NCI-H524 (cell line): ENCODE measurements at regions not wholly inside any gene's neighbourhood (a gene's known extent, or its start where the extent isn't known, plus 50 kb on each side); places are given as distances from the start of the nearest gene placed in this dataset.

Source experiments
- DNase-seq, 2 experiments: peaks; one replicate each; lab custom pipeline; 2025; lab: John Stamatoyannopoulos, UW

DNA sequence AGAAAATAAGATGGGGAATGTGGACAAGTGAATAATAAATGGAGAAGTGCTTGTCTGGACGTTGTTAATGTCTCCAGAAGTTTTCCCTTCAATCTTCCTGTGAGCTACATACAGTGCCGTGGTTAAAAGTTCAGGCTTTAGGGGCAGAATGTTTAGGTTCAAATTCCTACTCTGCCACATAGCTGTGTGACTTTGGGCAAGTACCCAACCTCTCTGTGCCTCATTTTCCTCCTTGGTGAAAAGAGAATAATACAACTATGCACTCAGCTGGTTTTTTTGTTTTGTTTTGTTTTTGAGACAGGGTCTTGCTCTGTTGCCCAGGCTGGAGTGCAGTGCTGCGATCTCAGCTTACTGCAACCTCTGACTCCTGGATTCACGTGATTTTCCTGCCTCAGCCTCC is 143.5 kb downstream of the CHIC2 start:
- no peak for DNase-seq

DNA sequence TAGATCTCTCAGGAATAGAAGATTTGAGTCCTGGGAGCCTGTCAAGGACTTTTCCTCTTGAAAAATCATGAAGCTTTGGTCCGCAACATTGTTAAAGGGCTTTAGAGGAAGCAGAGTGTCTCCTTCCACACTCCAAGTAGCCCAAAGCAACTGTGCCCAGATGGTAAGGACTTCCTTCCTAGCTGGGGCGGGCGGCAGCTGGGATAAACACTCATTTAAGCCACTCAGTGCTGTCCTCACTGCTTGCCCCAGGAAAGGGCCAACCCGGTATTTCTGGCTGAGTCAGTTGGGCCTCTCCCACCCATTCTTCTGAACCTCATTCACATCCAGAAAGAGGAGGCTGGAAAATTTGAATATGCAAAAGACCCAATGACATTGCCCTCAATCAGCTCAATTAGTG is 144.3 kb downstream of the CHIC2 start:
- DNase-seq: peak; percentile 60 to 87

DNA sequence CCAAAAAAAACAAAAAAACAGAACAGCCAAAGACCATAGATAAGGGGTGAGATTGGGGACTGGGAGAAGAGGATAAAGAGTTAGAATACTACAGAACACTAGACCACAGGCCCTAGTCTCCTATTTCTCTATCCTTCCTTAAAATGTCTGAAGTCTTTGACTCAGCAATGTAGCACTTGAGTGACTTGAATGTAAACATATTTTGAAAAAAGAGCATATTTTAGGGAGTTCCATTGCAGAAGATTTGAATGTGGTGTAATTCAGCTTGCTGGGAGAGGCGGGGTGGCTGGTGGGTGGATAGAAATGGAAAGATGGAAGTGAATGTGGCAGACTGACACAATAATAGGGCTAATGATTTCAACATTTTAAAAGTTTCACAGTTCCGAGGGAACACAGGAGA is 144.9 kb downstream of the CHIC2 start:
- DNase-seq: no peak

DNA sequence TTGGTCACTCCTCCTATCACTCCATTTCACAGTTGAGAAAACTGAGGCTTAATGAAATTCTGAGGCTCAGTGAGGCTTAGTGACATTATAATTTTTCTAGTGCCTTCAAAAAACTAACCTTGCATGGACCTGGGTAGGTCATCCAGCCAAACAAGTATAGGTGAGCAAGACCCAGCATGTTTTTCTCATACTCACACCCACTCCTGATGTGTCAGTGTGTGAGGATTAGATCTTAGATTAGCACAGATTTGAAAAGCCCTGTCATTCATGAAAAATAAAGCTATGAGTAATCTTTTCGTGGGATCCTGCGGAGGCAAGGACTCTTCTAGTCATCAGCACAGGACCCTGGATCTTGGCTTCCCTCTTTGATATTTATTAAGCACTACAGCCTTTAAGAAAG is 146.7 kb downstream of the CHIC2 start:
- DNase-seq: no peak

DNA sequence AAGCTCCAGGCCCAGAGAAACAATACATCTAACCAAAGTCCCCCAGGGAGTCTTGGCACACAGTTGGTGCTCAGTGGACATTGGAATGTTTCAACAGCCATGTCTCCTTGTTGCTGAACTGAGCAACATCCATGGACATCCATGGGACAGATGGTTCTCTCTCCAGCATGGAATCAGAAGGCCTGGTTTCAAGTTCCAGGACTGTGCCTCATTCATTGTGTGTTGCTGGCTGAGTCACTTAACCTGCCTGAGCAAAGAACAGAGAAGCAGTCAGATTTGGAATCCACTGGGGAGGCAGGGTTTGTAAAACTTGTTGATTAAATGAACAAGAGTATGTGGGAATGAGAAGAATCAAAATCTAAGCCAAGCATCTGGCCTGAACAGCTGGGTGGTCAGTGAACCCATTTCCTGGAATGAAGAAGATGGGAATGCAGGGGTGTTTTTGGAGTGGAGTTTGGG is 147.9 kb downstream of the CHIC2 start:
- no peak for DNase-seq

DNA sequence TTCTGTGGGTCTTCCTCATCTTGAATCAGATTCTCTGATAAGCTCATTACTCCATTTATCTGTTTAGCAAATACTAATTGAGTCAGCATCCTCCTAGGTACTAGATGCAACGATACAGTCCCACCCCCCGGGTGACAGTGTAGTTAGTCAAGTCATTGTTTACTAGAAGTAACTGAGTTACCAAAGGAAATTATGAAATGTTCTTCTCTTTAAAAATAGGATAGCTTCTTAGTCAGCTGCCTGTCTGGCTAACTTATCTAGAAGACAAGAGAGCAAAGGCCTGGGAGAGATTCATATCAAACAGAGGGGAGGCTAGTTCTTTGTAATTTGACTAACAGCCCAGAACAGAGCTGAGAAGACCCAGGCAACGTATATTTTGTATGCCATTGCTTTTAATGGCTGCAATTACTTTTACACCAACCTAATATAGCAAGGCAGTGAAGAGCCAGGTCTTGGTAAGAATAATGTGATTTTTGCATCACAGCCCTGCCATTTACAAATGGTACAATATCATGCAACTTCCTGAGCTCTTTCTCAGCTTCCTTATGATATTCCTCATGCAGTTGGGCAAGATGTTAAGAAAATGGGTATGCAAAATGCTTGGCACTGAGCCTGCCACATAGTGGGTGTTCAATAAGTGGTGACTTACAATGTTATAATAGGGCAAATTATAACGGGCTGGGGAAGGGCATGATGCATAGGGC is 149.9 kb downstream of the CHIC2 start:
- DNase-seq: no peak

DNA sequence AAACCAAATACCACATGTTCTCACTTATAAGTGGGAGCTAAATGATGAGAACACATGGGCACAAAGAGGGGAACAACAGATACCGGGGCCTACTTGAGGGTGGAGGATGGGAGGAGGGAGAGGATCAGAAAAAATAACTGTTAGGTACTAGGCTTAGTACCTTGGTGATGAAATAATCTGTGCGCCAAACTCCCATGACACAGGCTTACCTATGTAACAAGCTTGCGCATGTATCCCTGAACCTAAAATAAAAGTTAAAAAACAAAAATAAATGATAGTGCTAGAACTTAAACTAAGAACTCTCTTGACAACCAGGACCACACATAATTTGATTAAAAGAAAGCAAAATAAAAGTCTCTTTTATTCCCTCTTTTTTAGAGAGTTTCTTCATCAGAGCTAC is 150.6 kb downstream of the CHIC2 start:
- no peak for DNase-seq

DNA sequence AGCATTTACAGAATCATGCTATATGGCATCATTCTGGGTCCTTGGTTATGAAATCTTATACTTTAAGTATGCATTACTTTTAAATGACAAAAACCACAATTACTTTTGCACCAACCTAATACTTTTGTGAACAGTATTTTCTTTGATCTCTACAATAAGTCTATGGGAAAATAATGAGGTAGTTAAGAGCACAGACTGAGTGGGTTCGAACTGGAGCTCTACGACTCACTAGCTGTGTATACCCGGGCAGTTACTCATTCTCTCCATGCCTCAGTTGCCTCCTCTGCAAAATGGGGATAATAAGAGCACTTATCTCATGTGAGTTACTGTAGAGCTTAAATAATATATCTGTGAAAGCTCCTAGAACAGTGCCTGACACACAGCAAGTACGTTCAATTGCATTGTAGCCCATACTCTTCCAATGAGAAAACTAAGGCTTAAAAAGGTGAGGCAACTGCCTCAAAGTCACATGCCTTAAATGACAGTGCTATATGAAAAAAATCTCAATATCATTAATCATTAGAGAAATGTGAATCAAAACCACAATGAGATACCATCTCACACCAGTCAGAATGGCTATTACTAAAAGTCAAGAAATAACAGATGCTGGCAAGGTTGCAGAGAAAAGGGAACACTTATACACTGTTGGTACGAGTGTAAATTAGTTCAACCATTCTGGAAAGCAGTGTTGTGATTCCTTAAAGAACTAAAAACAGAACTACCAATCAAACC is 151.5 kb downstream of the CHIC2 start:
- no peak for DNase-seq

DNA sequence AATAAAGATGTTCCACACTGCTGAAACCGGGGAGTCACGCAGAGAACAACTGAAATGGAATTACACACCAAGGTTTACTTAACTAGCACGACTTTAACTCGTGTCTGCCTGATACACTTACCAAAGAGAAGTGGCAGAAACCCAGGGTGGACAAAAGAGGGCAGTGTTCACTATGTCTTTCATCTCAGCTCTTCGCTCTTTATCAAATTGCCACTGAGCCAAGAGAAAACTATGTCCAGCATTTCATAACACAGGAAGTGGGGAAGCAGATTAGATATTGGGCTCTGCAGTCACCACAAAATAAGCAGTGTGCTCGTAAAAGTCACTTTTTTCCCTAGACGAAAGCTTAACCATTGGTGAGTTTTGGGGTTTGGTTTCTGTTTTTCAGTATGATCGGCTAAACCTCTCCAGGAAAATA is 155.7 kb downstream of the CHIC2 start:
- DNase-seq: peak in 1 of 2 experiments; percentile 66

DNA sequence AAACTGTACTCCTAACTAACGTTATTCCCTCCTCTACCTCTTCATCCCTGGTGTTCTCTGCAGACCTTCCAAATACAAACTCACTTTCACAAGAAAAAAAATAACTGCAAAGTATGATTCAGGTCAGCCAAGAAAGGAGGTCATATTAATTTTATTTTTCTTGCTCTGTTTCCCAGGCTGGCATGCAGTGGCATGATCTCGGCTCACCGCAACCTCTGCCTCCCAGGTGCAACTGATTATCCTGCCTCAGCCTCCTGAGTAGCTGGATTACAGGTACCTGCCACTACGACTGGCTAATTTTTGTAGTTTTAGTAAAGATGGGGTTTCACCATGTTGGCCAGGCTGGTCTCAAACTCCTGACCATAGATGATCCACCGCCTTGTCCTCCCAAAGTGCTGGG is 156.6 kb downstream of the CHIC2 start:
- DNase-seq: no peak

DNA sequence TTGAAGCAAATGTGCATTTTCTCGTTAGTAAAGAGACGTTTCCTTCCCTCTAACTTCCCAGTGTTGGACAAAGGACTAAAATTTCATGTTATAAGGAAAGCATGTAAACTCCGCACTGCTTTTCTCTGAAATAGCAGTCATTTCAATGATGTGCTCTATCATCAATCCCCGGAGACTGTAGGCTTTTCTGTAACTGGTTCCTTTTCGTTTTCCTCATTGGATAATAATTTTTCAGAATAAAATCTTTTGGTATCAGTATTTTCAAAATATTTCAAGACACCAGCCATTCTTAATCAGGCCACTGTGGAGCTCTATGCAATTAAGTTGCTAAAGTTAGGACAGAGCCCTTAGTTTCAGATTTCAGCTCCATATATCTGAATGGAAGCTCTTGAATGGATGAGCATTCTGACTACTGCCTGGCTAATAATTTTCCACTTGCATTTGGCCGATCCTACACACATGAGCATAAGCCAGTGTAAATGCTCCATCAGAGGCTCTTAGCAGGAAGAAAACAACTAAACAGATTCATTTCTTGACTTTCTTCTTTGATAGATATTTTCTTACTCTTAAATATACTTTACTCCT is 157.7 kb downstream of the CHIC2 start:
- DNase-seq: no peak

DNA sequence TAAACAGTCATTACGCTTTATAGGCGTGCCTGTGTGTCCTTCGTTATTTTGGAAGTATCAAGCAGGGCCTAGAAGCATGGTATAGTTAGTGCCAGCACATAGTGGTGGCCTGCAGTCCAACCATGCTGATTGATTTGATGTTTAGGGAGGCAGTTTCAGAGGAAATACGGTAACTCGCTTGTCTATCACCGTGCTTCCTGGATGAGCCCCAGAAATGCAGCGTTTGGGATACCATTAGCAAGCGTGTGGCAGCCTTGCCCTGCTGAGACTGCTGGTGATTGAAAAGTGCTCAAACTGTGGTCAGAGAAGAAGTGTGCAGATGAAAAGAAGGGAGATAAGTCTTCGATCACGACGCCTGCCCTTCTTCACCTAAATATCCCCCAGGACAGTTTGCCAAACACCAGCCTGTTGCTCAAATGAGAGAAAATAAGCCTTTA is 158.4 kb downstream of the CHIC2 start:
- peak in 1 of 2 experiments; percentile 13 for DNase-seq

DNA sequence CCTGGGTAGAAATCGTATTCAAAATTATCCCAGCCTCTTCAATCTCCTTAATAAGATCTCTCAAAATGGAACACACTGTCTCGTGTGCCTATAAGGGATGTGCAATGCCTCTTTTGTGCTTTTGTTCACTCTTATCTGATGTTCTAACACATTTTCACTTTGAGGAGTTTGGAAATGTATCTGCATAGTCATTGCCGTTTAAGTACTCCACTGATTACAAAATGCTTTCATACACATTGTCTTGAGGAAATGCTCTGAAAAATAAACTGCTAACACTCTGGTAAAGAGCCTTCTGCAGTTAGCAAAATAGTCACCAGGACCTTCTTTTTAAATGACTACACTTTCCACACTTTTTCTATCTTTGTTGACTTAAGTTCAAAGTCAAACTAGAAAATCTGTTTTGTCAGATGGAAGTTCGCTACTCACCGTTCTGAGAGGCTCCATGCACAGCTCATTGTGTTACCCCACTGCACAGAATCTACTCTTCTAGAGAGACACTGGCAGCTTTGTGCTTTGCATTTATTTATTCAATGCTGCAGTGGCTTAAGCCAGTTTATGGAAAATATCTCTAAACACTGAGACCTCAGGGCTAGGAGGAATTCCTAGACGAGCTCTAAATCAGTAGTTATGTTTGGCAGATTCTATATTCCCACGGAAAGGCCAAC is 159.0 kb downstream of the CHIC2 start:
- DNase-seq: no peak

DNA sequence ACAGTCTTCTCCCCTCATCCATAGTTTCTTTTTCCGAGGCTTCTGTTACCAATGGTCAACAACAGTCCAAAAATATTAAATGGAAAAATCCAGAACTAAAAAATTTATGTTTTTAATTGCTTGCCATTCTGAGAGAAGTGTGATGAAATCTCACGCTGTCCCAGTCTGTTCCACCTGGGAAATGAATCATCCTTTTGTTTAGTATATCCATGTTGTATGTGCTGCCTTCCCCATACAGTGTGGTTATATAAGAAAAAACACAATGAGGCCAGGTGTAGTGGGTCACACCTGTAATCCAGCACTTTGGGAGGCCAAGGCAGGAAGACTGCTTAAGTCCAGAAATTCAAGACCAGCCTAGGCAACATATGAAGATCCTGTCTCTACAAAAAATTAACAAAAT is 161.6 kb downstream of the CHIC2 start:
- DNase-seq: no peak

DNA sequence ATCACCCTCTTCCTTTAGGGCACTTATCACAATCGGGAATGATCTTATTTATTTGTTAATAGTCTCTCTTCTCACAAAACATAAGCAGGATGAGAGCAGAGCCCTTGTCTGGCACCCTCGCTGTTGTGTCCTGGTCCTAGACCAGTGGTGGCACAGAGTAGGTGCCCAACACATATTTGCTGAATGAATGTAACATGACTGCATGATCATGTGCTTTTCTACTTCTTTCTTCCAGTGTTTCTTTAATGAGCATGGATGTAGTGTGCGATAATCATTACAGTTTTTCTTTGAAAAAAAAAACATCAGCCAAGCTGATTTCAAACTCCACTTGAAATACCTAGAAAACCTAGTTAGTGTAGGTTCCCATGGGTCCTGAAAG is 164.1 kb downstream of the CHIC2 start:
- no peak for DNase-seq

DNA sequence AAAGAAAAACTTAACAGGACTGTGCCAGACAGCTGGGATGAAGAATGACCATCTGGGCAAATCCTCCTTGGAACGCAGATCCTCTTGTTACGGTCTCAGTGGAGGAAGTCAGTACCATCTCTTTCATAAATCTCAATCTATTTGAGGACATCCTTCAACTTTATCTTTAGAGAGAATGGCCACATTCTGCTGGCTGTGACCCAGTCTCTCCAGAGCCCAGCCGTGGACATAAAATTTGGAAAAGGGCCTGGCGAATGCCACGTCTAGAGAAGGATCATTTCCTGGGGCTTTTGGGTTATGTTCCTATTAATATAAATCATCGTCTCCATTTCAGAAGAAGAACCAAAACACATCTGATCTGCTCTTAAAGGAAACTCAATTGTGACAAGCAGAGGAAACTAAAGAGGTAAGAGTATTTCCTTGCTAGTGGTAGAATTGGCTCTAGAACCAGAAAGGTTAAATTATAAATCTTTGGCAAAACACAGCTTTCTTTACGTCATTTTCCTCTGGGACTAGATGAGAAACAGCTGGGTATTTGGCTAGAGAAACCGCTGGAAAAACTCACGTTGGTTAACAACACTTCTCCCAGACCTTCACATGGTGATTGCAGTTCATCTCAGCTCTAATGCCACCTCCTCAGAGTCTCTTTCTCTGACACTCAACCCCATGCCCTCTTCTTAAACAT is 164.7 kb downstream of the CHIC2 start:
- peak in 1 of 2 experiments; percentile 1 for DNase-seq

DNA sequence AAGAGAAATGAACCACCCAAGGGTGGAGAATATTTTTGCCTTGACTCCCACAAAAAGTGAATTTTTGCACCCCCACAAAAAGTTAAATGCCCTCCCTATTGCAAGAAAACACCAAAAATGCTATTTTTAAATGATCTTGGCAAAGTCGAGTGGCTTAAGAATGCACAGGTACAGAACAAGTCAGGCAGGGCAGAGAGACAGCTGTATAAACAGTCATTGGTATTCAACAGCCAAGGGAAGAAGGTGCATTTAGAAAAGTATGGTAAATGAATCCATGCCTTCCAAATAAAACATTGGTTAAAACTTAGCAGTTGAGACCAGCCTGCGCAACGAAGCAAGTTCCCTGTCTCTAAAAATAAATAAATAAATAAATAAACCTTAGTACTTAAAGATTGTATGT is 169.3 kb downstream of the CHIC2 start:
- no peak for DNase-seq

DNA sequence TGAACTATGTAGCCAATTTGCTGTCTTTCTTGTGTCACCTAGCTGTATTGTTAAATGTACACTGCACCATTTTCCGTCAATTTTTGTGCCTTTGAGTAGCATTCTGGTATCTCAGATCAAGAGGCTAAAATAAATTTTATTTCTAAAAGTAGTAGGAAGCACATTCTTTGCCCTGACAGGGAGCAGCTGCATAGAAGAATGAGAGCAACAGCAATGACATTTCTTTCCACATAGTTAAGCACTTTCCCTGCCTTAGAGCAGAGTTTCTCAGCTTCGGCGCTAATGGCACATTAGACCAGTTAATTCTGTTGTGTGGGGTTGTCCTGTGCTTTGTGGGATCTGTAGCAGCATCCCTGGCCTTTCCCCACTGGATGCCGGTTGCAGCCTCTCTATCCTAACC is 173.9 kb downstream of the CHIC2 start:
- DNase-seq: no peak

DNA sequence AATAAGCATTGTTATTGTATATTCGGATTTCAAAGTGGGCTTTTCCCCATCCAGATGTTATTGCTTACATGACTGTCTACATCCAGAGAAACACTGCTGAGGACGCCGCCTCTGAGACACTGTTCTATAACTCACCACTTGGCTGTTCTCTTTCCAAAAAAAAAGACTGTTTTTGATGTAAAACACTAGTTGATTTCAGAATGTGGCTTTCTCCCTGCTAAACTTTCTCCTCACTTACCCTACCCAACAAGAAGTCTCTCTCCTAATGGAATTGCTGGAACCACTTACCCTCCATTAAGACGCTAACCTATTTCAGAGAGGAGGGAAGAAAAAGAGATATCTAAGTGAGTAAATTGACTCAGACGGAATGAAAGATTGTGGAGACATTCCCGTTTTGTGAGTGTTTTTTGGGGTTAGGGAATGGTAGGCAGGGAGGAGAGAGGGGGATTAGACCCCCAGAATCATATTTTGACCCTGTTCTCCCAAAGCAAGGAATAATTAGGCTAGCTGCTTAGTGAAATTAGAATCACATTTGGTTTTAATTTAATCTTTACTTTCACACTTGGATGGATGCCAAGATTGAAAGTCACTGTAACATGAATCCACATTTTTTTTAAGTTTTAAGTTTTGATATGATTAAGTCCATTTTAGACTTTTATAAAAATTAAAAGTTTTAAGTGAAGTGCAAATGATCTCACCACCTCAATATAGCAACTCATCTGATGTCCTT is 174.9 kb downstream of the CHIC2 start:
- no peak for DNase-seq

DNA sequence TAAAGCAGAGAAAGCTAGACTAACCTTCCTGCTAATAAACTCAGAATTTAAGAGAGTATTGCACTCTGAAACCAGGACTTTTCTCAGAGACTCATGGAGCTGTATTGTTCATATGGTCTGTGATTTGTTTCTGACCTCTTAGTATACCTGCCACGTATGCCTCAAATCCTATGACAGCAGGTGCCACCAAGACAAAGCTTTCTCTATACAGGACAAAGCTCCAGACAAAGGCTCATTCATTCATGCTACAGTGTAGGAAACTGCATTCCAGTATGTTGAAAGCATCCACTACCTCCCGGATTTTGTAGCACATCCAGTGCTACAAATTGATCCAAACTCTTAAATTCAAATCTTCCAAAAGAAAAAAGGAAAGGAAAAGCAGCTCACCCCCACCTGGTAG is 178.3 kb downstream of the CHIC2 start:
- no peak for DNase-seq

DNA sequence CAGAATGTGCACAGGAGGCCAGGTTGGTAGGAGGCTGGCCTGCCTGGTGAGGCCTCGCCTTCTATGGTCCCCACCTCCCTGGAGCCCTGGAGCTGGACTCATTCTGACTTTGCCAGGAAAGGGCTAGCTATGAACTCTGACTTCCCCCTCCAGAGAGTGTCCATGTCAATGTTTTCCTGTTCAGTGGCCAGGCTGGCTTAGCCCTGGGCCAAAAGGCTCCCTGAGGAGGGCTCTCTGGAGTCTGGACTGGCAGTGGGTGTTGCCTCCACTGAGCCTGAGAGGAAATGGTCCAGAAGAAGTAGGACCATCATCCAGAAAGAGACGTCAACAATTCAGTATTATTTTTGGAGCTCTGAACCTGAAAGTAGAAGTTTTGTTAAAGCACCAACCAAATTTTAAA is 178.7 kb downstream of the CHIC2 start:
- no peak for DNase-seq
